PC-9 (cell line): ENCODE measurements at regions not wholly inside any gene's neighbourhood (a gene's known extent, or its start where the extent isn't known, plus 50 kb on each side); places are given as distances from the start of the nearest gene placed in this dataset.
A peak's percentile ranks its signal among the peaks of the same experiment; 100 is the strongest.

Experiments
- BruUV-seq: library from RNA; stranded (reverse); fragments of 400-500 nt; replicated peaks from 2 replicates; lab custom pipeline; 2021; lab: Mats Ljungman, UMichigan
- CTCF ChIA-PET: fragments of 300-600 bp; sonication (Branson Sonifier 250); formaldehyde crosslinking; loops from one replicate; lab custom pipeline; 2022; ENCODE audit warnings: antibody characterized with exemption; lab: Charles Lee
- POLR2A ChIA-PET: fragments of 300-600 bp; sonication (Branson Sonifier 250); formaldehyde crosslinking; loops from one replicate; lab custom pipeline; 2022; ENCODE audit warnings: antibody characterized with exemption; ENCODE audit not compliant: unreplicated experiment; lab: Charles Lee
- DNase-seq, 2 experiments: peaks; one replicate each; pipeline versions ENCODE4 v3.0.0 to v3.0.0-alpha.2; 2015 to 2022; ENCODE audit warnings: mixed read lengths in 1 of 2
- H2AFZ ChIP-seq: fragments of 200-600 bp; sonication (generic); 2 replicates; pipeline ENCODE4 v1.8.1; 2017; ENCODE audit warnings: antibody characterized with exemption
- H3F3A ChIP-seq: fragments of 200-600 bp; sonication (generic); 2 replicates; pipeline ENCODE4 v1.8.1; 2017; ENCODE audit warnings: antibody characterized with exemption, mild to moderate bottlenecking, low read depth; ENCODE audit not compliant: insufficient read depth
- H3K27ac ChIP-seq: fragments of 200-600 bp; sonication (generic); 2 replicates; pipeline ENCODE4 v1.6.1; 2016; ENCODE audit warnings: mixed run types
- H3K27me3 ChIP-seq: fragments of 200-600 bp; sonication (generic); 2 replicates; pipeline ENCODE4 v1.6.1; 2016; ENCODE audit warnings: low read depth, mixed run types; ENCODE audit not compliant: insufficient read depth
- H3K36me3 ChIP-seq: fragments of 200-600 bp; sonication (generic); 2 replicates; pipeline ENCODE4 v1.6.1; 2016; ENCODE audit warnings: low read depth, mixed run types
- H3K4me1 ChIP-seq: fragments of 200-600 bp; sonication (generic); replicated peaks from 2 replicates; pipeline ENCODE4 v1.6.1; 2016; ENCODE audit warnings: mixed run types; ENCODE audit not compliant: insufficient read depth
- H3K4me2 ChIP-seq: fragments of 200-600 bp; sonication (generic); 2 replicates; pipeline ENCODE4 v1.6.1; 2017; ENCODE audit warnings: mixed run types
- H3K4me3 ChIP-seq: fragments of 200-600 bp; sonication (generic); 2 replicates; pipeline ENCODE4 v1.6.1; 2016; ENCODE audit warnings: mixed run types
- H3K79me2 ChIP-seq: fragments of 200-600 bp; sonication (generic); 2 replicates; pipeline ENCODE4 v1.6.1; 2017; ENCODE audit warnings: low read depth, mixed run types
- H3K9me2 ChIP-seq: fragments of 200-600 bp; sonication (generic); 2 replicates; pipeline ENCODE4 v1.8.1; 2017; ENCODE audit warnings: mild to moderate bottlenecking; ENCODE audit not compliant: insufficient read depth
- H3K9me3 ChIP-seq: fragments of 200-600 bp; sonication (generic); 2 replicates; pipeline ENCODE4 v1.8.1; 2016; ENCODE audit warnings: low read depth; ENCODE audit not compliant: insufficient read depth
- H4K20me1 ChIP-seq: fragments of 200-600 bp; sonication (generic); 2 replicates; pipeline ENCODE4 v1.8.1; 2017; ENCODE audit not compliant: insufficient read depth
- CTCF ChIP-seq: fragments of 200-600 bp; sonication (generic); conservative IDR thresholded peaks from 2 replicates; pipeline ENCODE4 v1.6.1; 2017; ENCODE audit warnings: mixed run types, antibody characterized with exemption, mild to moderate bottlenecking, moderate library complexity
- EZH2 ChIP-seq: fragments of 200-600 bp; sonication (generic); IDR thresholded peaks from 2 replicates; pipeline ENCODE4 v1.8.0; 2017; ENCODE audit warnings: antibody characterized with exemption, low read depth
- intact Hi-C: fragments of 100-400 bp; cut with micrococcal nuclease; formaldehyde crosslinking; loops from one replicate; pipeline ENCODE4 v1.10.0; 2022; ENCODE audit not compliant: unreplicated experiment

GRCh38 chr21:36640174-36640720 is 58.7 kb upstream of the SIM2 start:
- intact Hi-C loops, result loop anchor here (5.0 kb wide), 1 partner anchor 57 kb away; the partner anchor contains the start of gene SIM2
- H3K27ac ChIP-seq, result peak overlapping the region; percentile 49

GRCh38 chr21:36640721-36641244 is 58.1 kb upstream of the SIM2 start:
- ChIA-PET POLR2A (no interaction called here), CTCF (no interaction called here)
- H3K27ac ChIP-seq, result peak overlapping the region; percentile 49
- H3K9me2 ChIP-seq, result no peaks in the 10 kb centered on the region
- peaks cover 23% of the 10 kb centered on the region for H3K4me1 ChIP-seq
- H2AFZ ChIP-seq, result no peak overlapping the region
- TF ChIP-seq EZH2 (no peak), CTCF (no peak)
- peak overlapping the region; percentile 17 for H3K4me2 ChIP-seq
- H3K79me2 ChIP-seq, result no peaks in the 10 kb centered on the region
- no peaks in the 10 kb centered on the region for H3K36me3 ChIP-seq
- intact Hi-C loops, result loop anchor here (5.0 kb wide), 1 partner anchor 57 kb away; the partner anchor contains the start of gene SIM2
- peaks cover 26% of the 10 kb centered on the region; the same call in 1 of the 2 replicates for H3F3A ChIP-seq
- H3K27me3 ChIP-seq, result no peaks in the 10 kb centered on the region
- no peaks in the 10 kb centered on the region for H3K9me3 ChIP-seq
- DNase-seq, result no peak
- no peaks in the 10 kb centered on the region for H4K20me1 ChIP-seq
- no peak overlapping the region for H3K4me3 ChIP-seq
- BruUV-seq, result TSS peak; percentile 11

More at GRCh38 chr21:36640174-36640720, 58.7 kb upstream of the SIM2 start:
- Histone ChIP-seq H4K20me1 (no peaks in the 10 kb centered on the region), H3F3A (peaks cover 26% of the 10 kb centered on the region; the same call in 1 of the 2 replicates), H3K4me1 (peaks cover 23% of the 10 kb centered on the region), H2AFZ (peak overlapping the region; percentile 53; the same call in 1 of the 2 replicates), H3K79me2 (no peaks in the 10 kb centered on the region), H3K4me3 (peak overlapping the region; percentile 29; the same call in 1 of the 2 replicates), H3K4me2 (peak overlapping the region; percentile 17), H3K9me3 (no peaks in the 10 kb centered on the region), H3K27me3 (no peaks in the 10 kb centered on the region), H3K9me2 (no peaks in the 10 kb centered on the region), H3K36me3 (no peaks in the 10 kb centered on the region)
- TF ChIP-seq CTCF, result no peak
- no peak for TF ChIP-seq EZH2
- ChIA-PET POLR2A (no interaction called here), CTCF (no interaction called here)
- peak in 1 of 2 experiments; percentile 87 for DNase-seq
- BruUV-seq, result no TSS peak

GRCh38 chr21:36641346-36641745 is 57.6 kb upstream of the SIM2 start:
- H3K27ac ChIP-seq, result peak overlapping the region; percentile 49
- H3K4me1 ChIP-seq, result peaks cover 23% of the 10 kb centered on the region
- ChIA-PET POLR2A (no interaction called here), CTCF (no interaction called here)
- no peaks in the 10 kb centered on the region for H3K27me3 ChIP-seq
- H2AFZ ChIP-seq, result no peak overlapping the region
- intact Hi-C loops, result loop anchor here (5.0 kb wide), 1 partner anchor 56 kb away; the partner anchor contains the start of gene SIM2
- H3K9me2 ChIP-seq, result no peaks in the 10 kb centered on the region
- no peak for DNase-seq
- H3K9me3 ChIP-seq, result no peaks in the 10 kb centered on the region
- H3K4me3 ChIP-seq, result no peak overlapping the region
- peaks cover 26% of the 10 kb centered on the region; the same call in 1 of the 2 replicates for H3F3A ChIP-seq
- BruUV-seq, result no TSS peak
- no peaks in the 10 kb centered on the region for H3K36me3 ChIP-seq
- no peaks in the 10 kb centered on the region for H3K79me2 ChIP-seq
- no peak overlapping the region for H3K4me2 ChIP-seq
- H4K20me1 ChIP-seq, result no peaks in the 10 kb centered on the region
- TF ChIP-seq CTCF, result no peak
- no peak for TF ChIP-seq EZH2
